SK-N-MC (cell line): ENCODE measurements at regions not wholly inside any gene's neighbourhood (a gene's known extent, or its start where the extent isn't known, plus 50 kb on each side); places are given as distances from the start of the nearest gene placed in this dataset.

Source experiments
- EZH2 ChIP-seq: fragments of 200-600 bp; sonication (generic); IDR thresholded peaks from one replicate; pipeline ENCODE4 v1.6.1; 2017; ENCODE audit warnings: antibody characterized with exemption
- POLR2AphosphoS5 ChIP-seq: IDR thresholded peaks from 2 replicates; pipeline ENCODE4 v1.6.1; 2012; ENCODE audit warnings: mild to moderate bottlenecking, low read depth, low read length, borderline replicate concordance

DNA sequence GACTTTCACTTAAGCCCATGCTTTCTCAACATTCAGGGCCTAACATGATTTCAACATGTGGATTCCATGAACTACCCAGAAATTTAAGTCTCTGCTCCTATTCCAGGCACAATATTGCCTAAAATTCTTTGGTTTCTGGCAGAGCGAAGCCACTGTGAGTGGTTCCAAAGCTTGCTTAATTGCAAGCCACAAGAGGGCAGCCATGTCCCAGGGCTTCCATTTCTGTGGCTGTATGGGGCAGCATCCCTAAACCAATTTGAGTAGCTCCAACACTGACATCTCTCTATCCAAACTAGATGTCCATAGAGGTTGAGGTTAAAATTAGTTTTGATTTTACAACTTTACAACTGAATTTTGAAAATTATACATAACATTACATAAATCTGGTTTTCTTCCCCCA, 56.3 kb upstream of the MDFIC start:
- TF ChIP-seq POLR2AphosphoS5 (no peak), EZH2 (no peak)
